ENCODE measurements at regions not wholly inside any gene's neighbourhood (a gene's known extent, or its start where the extent isn't known, plus 50 kb on each side); places are given as distances from the start of the nearest gene placed in this dataset.

GRCh38 chr11:109968781-109969180 is 124.4 kb upstream of the ZC3H12C start:
- TF ChIP-seq CTCF (IDR thresholded peaks at IDR 0.05) (no peak), POLR2A (IDR thresholded peaks at IDR 0.05) (no peak), EP300 (IDR thresholded peaks at IDR 0.05) (no peak)

Measured in ovary (tissue), 3 donors.